IMR-90 (cell line): ENCODE measurements at regions not wholly inside any gene's neighbourhood (a gene's known extent, or its start where the extent isn't known, plus 50 kb on each side); places are given as distances from the start of the nearest gene placed in this dataset.

Experiments
- ATAC-seq: fragments of 200-7000 bp; cut with Tn5 transposase; 2 replicates; pipeline ENCODE4 v1.9.1; 2020; ENCODE audit warnings: low read depth, mild to moderate bottlenecking, moderate library complexity
- BruUV-seq: library from RNA; stranded (reverse); fragments of 400-500 nt; replicated peaks from 2 replicates; lab custom pipeline; 2021; lab: Mats Ljungman, UMichigan
- CTCF ChIA-PET: fragments of 300-600 bp; formaldehyde crosslinking; extraction: SDS; loops from one replicate; lab custom pipeline; 2021; ENCODE audit warnings: antibody characterized with exemption; lab: Yijun Ruan, JAX
- POLR2A ChIA-PET: fragments of 300-600 bp; sonication (Branson Sonifier 250); formaldehyde crosslinking; loops from one replicate; lab custom pipeline; 2022; ENCODE audit warnings: antibody characterized with exemption; ENCODE audit not compliant: unreplicated experiment; lab: Charles Lee
- DNase-seq: peaks from one replicate; pipeline ENCODE4 v3.0.0; 2013
- H2AFZ ChIP-seq: replicated peaks from 2 replicates; pipeline ENCODE3; 2013; ENCODE audit warnings: low read length, mild to moderate bottlenecking; ENCODE audit not compliant: poor library complexity
- H2AK5ac ChIP-seq: 2 replicates; pipeline ENCODE4 v1.6.1; 2013; ENCODE audit warnings: low read depth, low read length, inconsistent platforms
- H2AK9ac ChIP-seq: replicated peaks from 2 replicates; pipeline ENCODE3; 2013; ENCODE audit warnings: mild to moderate bottlenecking, low read depth, low read length, moderate library complexity; ENCODE audit not compliant: poor library complexity
- H2BK120ac ChIP-seq: 2 replicates; pipeline ENCODE4 v1.6.1; 2013; ENCODE audit warnings: low read depth, low read length, inconsistent platforms
- H2BK15ac ChIP-seq: 3 replicates; pipeline ENCODE4 v1.6.1; 2013; ENCODE audit warnings: low read depth, low read length, inconsistent platforms
- H2BK20ac ChIP-seq: 2 replicates; pipeline ENCODE4 v1.6.1; 2013; ENCODE audit warnings: low read depth, mild to moderate bottlenecking, inconsistent platforms, low read length, moderate library complexity
- H2BK5ac ChIP-seq: 2 replicates; pipeline ENCODE4 v1.6.1; 2013; ENCODE audit warnings: mild to moderate bottlenecking, low read depth, low read length, inconsistent platforms; ENCODE audit not compliant: poor library complexity, severe bottlenecking
- H3K14ac ChIP-seq: replicated peaks from 2 replicates; pipeline ENCODE4 v1.6.1; 2013; ENCODE audit warnings: low read depth, low read length, inconsistent platforms
- H3K18ac ChIP-seq: 2 replicates; pipeline ENCODE4 v1.6.1; 2013; ENCODE audit warnings: low read depth, low read length, control low read depth
- H3K23ac ChIP-seq: 2 replicates; pipeline ENCODE4 v1.6.1; 2013; ENCODE audit warnings: low read depth, low read length, inconsistent platforms
- H3K27ac ChIP-seq: 2 replicates; pipeline ENCODE4 v1.5.1; 2013; ENCODE audit warnings: mild to moderate bottlenecking, control low read depth, low read length; ENCODE audit not compliant: insufficient read depth
- H3K27me3 ChIP-seq: 2 replicates; pipeline ENCODE4 v1.6.1; 2013; ENCODE audit warnings: low read length; ENCODE audit not compliant: control insufficient read depth, insufficient read depth
- H3K36me3 ChIP-seq: 2 replicates; pipeline ENCODE4 v1.6.1; 2013; ENCODE audit warnings: low read length, mixed read lengths; ENCODE audit not compliant: control insufficient read depth, insufficient read depth
- H3K4ac ChIP-seq: 2 replicates; pipeline ENCODE4 v1.6.1; 2013; ENCODE audit warnings: low read depth, low read length, inconsistent platforms
- H3K4me1 ChIP-seq: 2 replicates; pipeline ENCODE4 v1.6.1; 2013; ENCODE audit warnings: low read length, mixed read lengths; ENCODE audit not compliant: control insufficient read depth, insufficient read depth
- H3K4me2 ChIP-seq: 2 replicates; pipeline ENCODE4 v1.6.1; 2013; ENCODE audit warnings: low read depth, mild to moderate bottlenecking, control low read depth, low read length, moderate library complexity
- H3K4me3 ChIP-seq: 2 replicates; pipeline ENCODE4 v1.5.1; 2013; ENCODE audit warnings: low read depth, mild to moderate bottlenecking, control low read depth, low read length, moderate library complexity; ENCODE audit not compliant: insufficient read depth
- H3K56ac ChIP-seq: 2 replicates; pipeline ENCODE4 v1.6.1; 2013; ENCODE audit warnings: low read length, inconsistent platforms; ENCODE audit not compliant: insufficient read depth; ENCODE audit errors: extremely low read depth
- H3K79me1 ChIP-seq, 2 experiments: 2 replicates each; pipeline ENCODE4 v1.6.1; 2013; ENCODE audit warnings: low read length in 2 of 2, inconsistent platforms in 1 of 2, low read depth in 1 of 2
- H3K9ac ChIP-seq: 2 replicates; pipeline ENCODE4 v1.6.1; 2013; ENCODE audit warnings: low read depth, low read length, control low read depth
- H3K9me1 ChIP-seq: 2 replicates; pipeline ENCODE4 v1.6.1; 2013; ENCODE audit warnings: low read length, inconsistent platforms; ENCODE audit not compliant: insufficient read depth
- H3K9me3 ChIP-seq: 2 replicates; pipeline ENCODE4 v1.6.1; 2013; ENCODE audit warnings: low read length; ENCODE audit not compliant: control insufficient read depth, insufficient read depth
- H4K20me1 ChIP-seq: 2 replicates; pipeline ENCODE4 v1.6.1; 2013; ENCODE audit warnings: low read length, inconsistent platforms; ENCODE audit not compliant: insufficient read depth
- H4K5ac ChIP-seq: 2 replicates; pipeline ENCODE4 v1.6.1; 2013; ENCODE audit warnings: mild to moderate bottlenecking, low read depth, low read length, control low read depth
- H4K8ac ChIP-seq, 2 experiments: 2 replicates each; pipeline ENCODE4 v1.6.1; 2013; ENCODE audit warnings: low read depth in 2 of 2, low read length in 2 of 2, control low read depth in 1 of 2, inconsistent platforms in 1 of 2
- H4K91ac ChIP-seq: 2 replicates; pipeline ENCODE4 v1.6.1; 2013; ENCODE audit warnings: low read depth, low read length, inconsistent platforms; ENCODE audit not compliant: insufficient read depth
- CTCF ChIP-seq: conservative IDR thresholded peaks from 2 replicates; pipeline ENCODE4 v1.5.1; 2012; ENCODE audit warnings: mild to moderate bottlenecking, low read depth, low read length, improper control_type of control experiment
- MAFK ChIP-seq: IDR thresholded peaks from 2 replicates; pipeline ENCODE4 v1.6.1; 2012; ENCODE audit warnings: low read depth, low read length, improper control_type of control experiment
- NFE2L2 ChIP-seq: fragments of 150-350 bp; IDR thresholded peaks from 2 replicates; pipeline ENCODE4 v1.6.1; 2016; ENCODE audit warnings: low read depth, mild to moderate bottlenecking, low read length
- POLR2A ChIP-seq: IDR thresholded peaks from 2 replicates; pipeline ENCODE4 v1.6.1; 2012; ENCODE audit warnings: mild to moderate bottlenecking, low read depth, low read length
- RAD21 ChIP-seq: IDR thresholded peaks from 2 replicates; pipeline ENCODE4 v1.6.1; 2012; ENCODE audit warnings: low read length, improper control_type of control experiment
- RCOR1 ChIP-seq: IDR thresholded peaks from 2 replicates; pipeline ENCODE4 v1.6.1; 2012; ENCODE audit warnings: mild to moderate bottlenecking, low read length, improper control_type of control experiment; ENCODE audit not compliant: insufficient replicate concordance
- WGBS, 2 experiments: methylation state at CpG; one replicate each; pipeline versions ENCODE4 v1.1.5 to v1.1.7; 2013; ENCODE audit warnings: missing lambda C conversion rate in 2 of 2; ENCODE audit not compliant: insufficient read length in 1 of 2; ENCODE audit errors: extremely low coverage in 2 of 2; 5-methylcytosine and 5-hydroxymethylcytosine counted together
- dilution Hi-C: fragments of 300-500 bp; cut with HindIII; formaldehyde crosslinking; loops from one replicate; pipeline ENCODE4 v1.14.3; 2018; ENCODE audit warnings: low sequenced_read_pairs; ENCODE audit not compliant: unreplicated experiment
- in situ Hi-C: fragments of 300-500 bp; cut with MboI; formaldehyde crosslinking; loops from 3 replicates; pipeline ENCODE4 v1.14.3; 2019; ENCODE audit warnings: low sequenced_read_pairs, inconsistent platforms, mixed read lengths
- intact Hi-C: fragments of 100-400 bp; cut with micrococcal nuclease; formaldehyde crosslinking; loops from 2 replicates; pipeline ENCODE4 v1.10.0; 2022

- H3K14ac ChIP-seq, result no peak overlapping the region
- ChIA-PET CTCF (no interaction called here), POLR2A (no interaction called here)
- no TSS peak for BruUV-seq
- in situ Hi-C loops (no loop called here), intact Hi-C loops (no loop called here), dilution Hi-C loops (no loop called here)
- ATAC-seq (no peak), DNase-seq (no peak)
- H2BK15ac ChIP-seq, result no peak overlapping the region
- no peak overlapping the region for H2AK5ac ChIP-seq
- H2AFZ ChIP-seq, result no peak overlapping the region
- TF ChIP-seq RCOR1 (no peak), RAD21 (no peak), POLR2A (no peak), CTCF (no peak), MAFK (no peak), NFE2L2 (no peak)
- H3K4me3 ChIP-seq, result no peak overlapping the region
- H3K27ac ChIP-seq, result no peak overlapping the region
- no peak overlapping the region for H3K9ac ChIP-seq
- no peak overlapping the region for H4K91ac ChIP-seq
- no peaks in the 10 kb centered on the region for H3K27me3 ChIP-seq
- H2BK20ac ChIP-seq, result no peak overlapping the region
- no peak overlapping the region for H2BK120ac ChIP-seq
- H3K23ac ChIP-seq, result no peak overlapping the region
- no peaks in the 10 kb centered on the region for H3K36me3 ChIP-seq
- H4K5ac ChIP-seq, result no peak overlapping the region
- peaks cover 2% of the 10 kb centered on the region; the same call in 1 of the 2 replicates for H3K9me1 ChIP-seq
- no peaks in the 10 kb centered on the region for H3K79me1 ChIP-seq
- no peak overlapping the region for H3K18ac ChIP-seq
- no peaks in the 10 kb centered on the region for H4K20me1 ChIP-seq
- no peak overlapping the region for H3K56ac ChIP-seq
- peaks cover 7% of the 10 kb centered on the region for H3K9me3 ChIP-seq
- peaks cover 3% of the 10 kb centered on the region; the same call in 1 of the 2 replicates for H3K4me1 ChIP-seq
- no peak overlapping the region for H2BK5ac ChIP-seq
- H3K4me2 ChIP-seq, result no peak overlapping the region
- no CpG with 5 or more reads among the region's 3 CpGs for WGBS, 2 experiments
- H4K8ac ChIP-seq, result no peak overlapping the region
- H2AK9ac ChIP-seq, result no peak overlapping the region
- H3K4ac ChIP-seq, result no peak overlapping the region
These were observed 74.9 kb upstream of the KL start for GRCh38 chr13:32941368-32941767.
